ENCODE measurements at regions not wholly inside any gene's neighbourhood (a gene's known extent, or its start where the extent isn't known, plus 50 kb on each side); places are given as distances from the start of the nearest gene placed in this dataset.

DNA sequence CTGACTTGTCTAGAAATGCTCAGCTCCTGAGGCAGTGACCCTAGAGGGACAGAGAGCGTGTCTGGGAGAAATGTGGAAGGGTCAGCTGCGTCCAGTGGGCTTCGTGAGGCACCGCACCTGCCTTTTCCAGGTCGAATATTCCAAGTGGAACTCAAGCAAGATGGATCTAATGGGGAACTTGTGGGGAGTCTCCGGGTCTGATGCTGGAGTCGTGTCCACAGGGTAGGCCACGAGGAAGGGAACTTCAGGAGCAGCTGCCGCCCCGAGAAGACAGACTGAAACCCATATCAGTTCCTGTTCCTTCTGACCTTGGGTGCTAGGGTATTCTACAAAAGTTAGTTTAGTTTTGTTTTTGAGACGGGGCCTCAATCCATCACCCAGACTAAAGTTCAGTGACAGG lies 67.5 kb downstream of the TNFAIP2 start:
- ATAC-seq (no peak), DNase-seq (ENCODE audit: low spot score) (no peak), FAIRE-seq (no peak)
- H3K27me3 ChIP-seq (ENCODE audit: control insufficient read depth in 1 of 2, insufficient read depth in 2 of 2, low read length in 2 of 2): no peaks in the 10 kb centered on the region
- H3K4me2 ChIP-seq (ENCODE audit: low read depth, low read length): no peak overlapping the region
- H2AFZ ChIP-seq (ENCODE audit: low read length): no peak overlapping the region
- in situ Hi-C loops (cut with HindIII; ENCODE audit: extremely low pct_ligation_motif_present, low pct_unique_long_range_greater_than_20kb): no loop called here
- intact Hi-C loops (cut with micrococcal nuclease; ENCODE audit: unreplicated experiment): no loop called here
- no peaks in the 10 kb centered on the region for H3K79me2 ChIP-seq (ENCODE audit: insufficient read depth, low read length)
- H4K20me1 ChIP-seq (ENCODE audit: insufficient read depth, low read length): no peaks in the 10 kb centered on the region
- no peak overlapping the region for H3K9ac ChIP-seq (ENCODE audit: insufficient read depth, low read depth, low read length)
- H3K4me1 ChIP-seq (ENCODE audit: insufficient read depth, low read length): peaks cover 50% of the 10 kb centered on the region
- BruUV-seq (replicated peaks): no TSS peak
- no peaks in the 10 kb centered on the region for H3K9me3 ChIP-seq (ENCODE audit: low read length)
- POLR2A ChIA-PET: interaction anchor here (0.7 kb wide), 1 partner anchor 55 kb away, joined by 4 read pairs; no protein-coding TSS in a partner anchor
- no peak overlapping the region for H3K4me3 ChIP-seq (replicated peaks in 1 of 3; ENCODE audit: insufficient read depth in 1 of 3, low read depth in 2 of 3, low read length in 3 of 3)
- no peaks in the 10 kb centered on the region for H3K36me3 ChIP-seq (replicated peaks in 1 of 2; ENCODE audit: control insufficient read depth in 1 of 2, insufficient read depth in 2 of 2, low read length in 2 of 2)
- H3K27ac ChIP-seq (ENCODE audit: extremely low read length, insufficient read depth, low read length): no peak overlapping the region
- CTCF ChIA-PET (ENCODE audit: low intra/inter-chr PET ratio, low total read pairs): no interaction called here
- WGBS (ENCODE audit: low lambda C conversion rate): 76% methylated on average over 5 of the region's 11 CpGs
- no peak for TF ChIP-seq YEATS2 (CRISPR knock-in tag; IDR thresholded peaks at IDR 0.05; ENCODE audit: borderline replicate concordance)

DNA sequence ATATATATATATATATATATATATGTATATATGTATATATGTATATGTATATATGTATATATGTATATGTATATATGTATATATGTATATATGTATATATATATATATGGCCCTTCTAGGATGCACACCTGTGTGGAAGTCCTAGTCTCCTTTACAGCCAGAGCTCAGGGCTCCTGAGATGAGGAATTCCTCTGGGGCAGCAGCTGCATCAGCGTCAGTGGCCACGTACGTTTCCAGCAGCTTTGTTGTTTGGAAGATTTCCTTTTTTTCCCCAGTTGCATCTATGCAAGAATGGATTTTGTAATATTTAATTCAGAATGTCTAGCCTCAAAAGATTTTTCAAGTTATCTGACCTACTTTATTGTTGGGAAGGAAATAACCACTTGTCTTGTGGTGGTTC lies 68.6 kb downstream of the TNFAIP2 start:
- in situ Hi-C loops (cut with HindIII; ENCODE audit: extremely low pct_ligation_motif_present, low pct_unique_long_range_greater_than_20kb): no loop called here
- intact Hi-C loops (cut with micrococcal nuclease; ENCODE audit: unreplicated experiment): no loop called here
- no peaks in the 10 kb centered on the region for H3K27me3 ChIP-seq (ENCODE audit: control insufficient read depth in 1 of 2, insufficient read depth in 2 of 2, low read length in 2 of 2)
- no peaks in the 10 kb centered on the region for H4K20me1 ChIP-seq (ENCODE audit: insufficient read depth, low read length)
- no peaks in the 10 kb centered on the region for H3K79me2 ChIP-seq (ENCODE audit: insufficient read depth, low read length)
- H3K4me2 ChIP-seq (ENCODE audit: low read depth, low read length): peak overlapping the region; percentile 52; the same call in 1 of the 2 replicates
- POLR2A ChIA-PET: no interaction called here
- no peak overlapping the region for H2AFZ ChIP-seq (ENCODE audit: low read length)
- no TSS peak for BruUV-seq (replicated peaks)
- CTCF ChIA-PET (ENCODE audit: low intra/inter-chr PET ratio, low total read pairs): no interaction called here
- H3K9me3 ChIP-seq (ENCODE audit: low read length): no peaks in the 10 kb centered on the region
- no peak overlapping the region for H3K9ac ChIP-seq (ENCODE audit: insufficient read depth, low read depth, low read length)
- WGBS (ENCODE audit: low lambda C conversion rate): 44% methylated on average over 3 of the region's 3 CpGs
- no peaks in the 10 kb centered on the region for H3K36me3 ChIP-seq (replicated peaks in 1 of 2; ENCODE audit: control insufficient read depth in 1 of 2, insufficient read depth in 2 of 2, low read length in 2 of 2)
- no peak overlapping the region for H3K27ac ChIP-seq (ENCODE audit: extremely low read length, insufficient read depth, low read length)
- H3K4me1 ChIP-seq (ENCODE audit: insufficient read depth, low read length): peaks cover 39% of the 10 kb centered on the region
- no peak for DNase-seq (ENCODE audit: low spot score)
- ATAC-seq: no peak
- H3K4me3 ChIP-seq (replicated peaks in 1 of 3; ENCODE audit: insufficient read depth in 1 of 3, low read depth in 2 of 3, low read length in 3 of 3): no peak overlapping the region
- FAIRE-seq: no peak
- TF ChIP-seq ZNF136 (CRISPR knock-in tag; IDR thresholded peaks at IDR 0.05; ENCODE audit: low read depth): no peak
- no peak for TF ChIP-seq ZBTB20 (CRISPR knock-in tag; IDR thresholded peaks at IDR 0.05; ENCODE audit: borderline replicate concordance, low read depth)
- TF ChIP-seq ADNP (CRISPR knock-in tag; IDR thresholded peaks at IDR 0.05): no peak
- no peak for TF ChIP-seq ZMYM3 (CRISPR knock-in tag; IDR thresholded peaks at IDR 0.05)
- TF ChIP-seq SMAD1 (CRISPR knock-in tag; IDR thresholded peaks at IDR 0.05; ENCODE audit: borderline replicate concordance, low read depth): no peak
- TF ChIP-seq, protein P1, sequence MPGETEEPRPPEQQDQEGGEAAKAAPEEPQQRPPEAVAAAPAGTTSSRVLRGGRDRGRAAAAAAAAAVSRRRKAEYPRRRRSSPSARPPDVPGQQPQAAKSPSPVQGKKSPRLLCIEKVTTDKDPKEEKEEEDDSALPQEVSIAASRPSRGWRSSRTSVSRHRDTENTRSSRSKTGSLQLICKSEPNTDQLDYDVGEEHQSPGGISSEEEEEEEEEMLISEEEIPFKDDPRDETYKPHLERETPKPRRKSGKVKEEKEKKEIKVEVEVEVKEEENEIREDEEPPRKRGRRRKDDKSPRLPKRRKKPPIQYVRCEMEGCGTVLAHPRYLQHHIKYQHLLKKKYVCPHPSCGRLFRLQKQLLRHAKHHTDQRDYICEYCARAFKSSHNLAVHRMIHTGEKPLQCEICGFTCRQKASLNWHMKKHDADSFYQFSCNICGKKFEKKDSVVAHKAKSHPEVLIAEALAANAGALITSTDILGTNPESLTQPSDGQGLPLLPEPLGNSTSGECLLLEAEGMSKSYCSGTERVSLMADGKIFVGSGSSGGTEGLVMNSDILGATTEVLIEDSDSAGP (CRISPR knock-in tag; IDR thresholded peaks at IDR 0.05; ENCODE audit: borderline replicate concordance): no peak
- TF ChIP-seq ZNF772 (CRISPR knock-in tag; IDR thresholded peaks at IDR 0.05): no peak
- TF ChIP-seq, protein P2, sequence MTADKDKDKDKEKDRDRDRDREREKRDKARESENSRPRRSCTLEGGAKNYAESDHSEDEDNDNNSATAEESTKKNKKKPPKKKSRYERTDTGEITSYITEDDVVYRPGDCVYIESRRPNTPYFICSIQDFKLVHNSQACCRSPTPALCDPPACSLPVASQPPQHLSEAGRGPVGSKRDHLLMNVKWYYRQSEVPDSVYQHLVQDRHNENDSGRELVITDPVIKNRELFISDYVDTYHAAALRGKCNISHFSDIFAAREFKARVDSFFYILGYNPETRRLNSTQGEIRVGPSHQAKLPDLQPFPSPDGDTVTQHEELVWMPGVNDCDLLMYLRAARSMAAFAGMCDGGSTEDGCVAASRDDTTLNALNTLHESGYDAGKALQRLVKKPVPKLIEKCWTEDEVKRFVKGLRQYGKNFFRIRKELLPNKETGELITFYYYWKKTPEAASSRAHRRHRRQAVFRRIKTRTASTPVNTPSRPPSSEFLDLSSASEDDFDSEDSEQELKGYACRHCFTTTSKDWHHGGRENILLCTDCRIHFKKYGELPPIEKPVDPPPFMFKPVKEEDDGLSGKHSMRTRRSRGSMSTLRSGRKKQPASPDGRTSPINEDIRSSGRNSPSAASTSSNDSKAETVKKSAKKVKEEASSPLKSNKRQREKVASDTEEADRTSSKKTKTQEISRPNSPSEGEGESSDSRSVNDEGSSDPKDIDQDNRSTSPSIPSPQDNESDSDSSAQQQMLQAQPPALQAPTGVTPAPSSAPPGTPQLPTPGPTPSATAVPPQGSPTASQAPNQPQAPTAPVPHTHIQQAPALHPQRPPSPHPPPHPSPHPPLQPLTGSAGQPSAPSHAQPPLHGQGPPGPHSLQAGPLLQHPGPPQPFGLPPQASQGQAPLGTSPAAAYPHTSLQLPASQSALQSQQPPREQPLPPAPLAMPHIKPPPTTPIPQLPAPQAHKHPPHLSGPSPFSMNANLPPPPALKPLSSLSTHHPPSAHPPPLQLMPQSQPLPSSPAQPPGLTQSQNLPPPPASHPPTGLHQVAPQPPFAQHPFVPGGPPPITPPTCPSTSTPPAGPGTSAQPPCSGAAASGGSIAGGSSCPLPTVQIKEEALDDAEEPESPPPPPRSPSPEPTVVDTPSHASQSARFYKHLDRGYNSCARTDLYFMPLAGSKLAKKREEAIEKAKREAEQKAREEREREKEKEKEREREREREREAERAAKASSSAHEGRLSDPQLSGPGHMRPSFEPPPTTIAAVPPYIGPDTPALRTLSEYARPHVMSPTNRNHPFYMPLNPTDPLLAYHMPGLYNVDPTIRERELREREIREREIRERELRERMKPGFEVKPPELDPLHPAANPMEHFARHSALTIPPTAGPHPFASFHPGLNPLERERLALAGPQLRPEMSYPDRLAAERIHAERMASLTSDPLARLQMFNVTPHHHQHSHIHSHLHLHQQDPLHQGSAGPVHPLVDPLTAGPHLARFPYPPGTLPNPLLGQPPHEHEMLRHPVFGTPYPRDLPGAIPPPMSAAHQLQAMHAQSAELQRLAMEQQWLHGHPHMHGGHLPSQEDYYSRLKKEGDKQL (CRISPR knock-in tag; IDR thresholded peaks at IDR 0.05; ENCODE audit: low read depth): no peak
- TF ChIP-seq KLF6 (CRISPR knock-in tag; IDR thresholded peaks at IDR 0.05): no peak
- no peak for TF ChIP-seq NCOA1 (CRISPR knock-in tag; IDR thresholded peaks at IDR 0.05)
- no peak for TF ChIP-seq ZNF549 (CRISPR knock-in tag; IDR thresholded peaks at IDR 0.05)
- no peak for TF ChIP-seq TP53 (CRISPR knock-in tag; conservative IDR thresholded peaks at IDR 0.05)
- TF ChIP-seq SNAI1 (CRISPR knock-in tag; IDR thresholded peaks at IDR 0.05; ENCODE audit: borderline replicate concordance): no peak

All from HepG2 (cell line).